ENCODE measurements at regions not wholly inside any gene's neighbourhood (a gene's known extent, or its start where the extent isn't known, plus 50 kb on each side); places are given as distances from the start of the nearest gene placed in this dataset.

GRCh38 chr3:185988080-185988815, 50.4 kb upstream of the TRA2B start:
- ATAC-seq (no peak), FAIRE-seq (no peak), DNase-seq (ENCODE audit: low spot score) (no peak)
- Histone ChIP-seq H3K4me2 (ENCODE audit: low read depth, low read length) (no peak overlapping the region), H3K27ac (ENCODE audit: extremely low read length, insufficient read depth, low read length) (no peak overlapping the region), H4K20me1 (ENCODE audit: insufficient read depth, low read length) (no peaks in the 10 kb centered on the region), H2AFZ (ENCODE audit: low read length) (no peak overlapping the region), H3K9me3 (ENCODE audit: low read length) (no peaks in the 10 kb centered on the region), H3K9ac (ENCODE audit: insufficient read depth, low read depth, low read length) (no peak overlapping the region), H3K27me3 (ENCODE audit: control insufficient read depth in 1 of 2, insufficient read depth in 2 of 2, low read length in 2 of 2) (peaks cover 0 to 11% of the 10 kb centered on the region in 2 experiments; a peak in 4 of 5 replicates), H3K79me2 (ENCODE audit: insufficient read depth, low read length) (no peaks in the 10 kb centered on the region), H3K4me3 (replicated peaks in 1 of 3; ENCODE audit: insufficient read depth in 1 of 3, low read depth in 2 of 3, low read length in 3 of 3) (no peak overlapping the region), H3K36me3 (replicated peaks in 1 of 2; ENCODE audit: control insufficient read depth in 1 of 2, insufficient read depth in 2 of 2, low read length in 2 of 2) (no peaks in the 10 kb centered on the region), H3K4me1 (ENCODE audit: insufficient read depth, low read length) (peaks cover 35% of the 10 kb centered on the region)
- POLR2A ChIA-PET, result interaction anchor here (0.6 kb wide), 1 partner anchor 1790 kb away, joined by 3 read pairs; no protein-coding TSS in a partner anchor
- intact Hi-C loops (cut with micrococcal nuclease; ENCODE audit: unreplicated experiment) (loop anchor here (10.0 kb wide), 1 partner anchor 107 kb away; no protein-coding TSS in a partner anchor), in situ Hi-C loops (cut with HindIII; ENCODE audit: extremely low pct_ligation_motif_present, low pct_unique_long_range_greater_than_20kb) (loop anchor here (25.0 kb wide), 1 partner anchor 824 kb away; the partner anchor contains the start of gene RFC4)
- 35% methylated on average over 3 of the region's 3 CpGs for WGBS (ENCODE audit: low lambda C conversion rate)
- BruUV-seq (replicated peaks), result no TSS peak
- CTCF ChIA-PET (ENCODE audit: low intra/inter-chr PET ratio, low total read pairs), result interaction anchor here (1.3 kb wide), 1 partner anchor 255 kb away, joined by 3 read pairs; no protein-coding TSS in a partner anchor
- TF ChIP-seq PHB2 (IDR thresholded peaks at IDR 0.05; ENCODE audit: partially characterized antibody) (no peak), ZNF75D (CRISPR knock-in tag; IDR thresholded peaks at IDR 0.05; ENCODE audit: borderline replicate concordance) (no peak), ATF3 (CRISPR knock-in tag; IDR thresholded peaks at IDR 0.05) (no peak), ZNF512B (CRISPR knock-in tag; IDR thresholded peaks at IDR 0.05; ENCODE audit: borderline replicate concordance) (no peak), RFX5 (IDR thresholded peaks at IDR 0.05; ENCODE audit: low read depth, low read length) (no peak), DMTF1 (CRISPR knock-in tag; IDR thresholded peaks at IDR 0.05) (no peak), ZNF629 (CRISPR knock-in tag; conservative IDR thresholded peaks at IDR 0.05) (peak; percentile 87), SP140L (CRISPR knock-in tag; IDR thresholded peaks at IDR 0.05; ENCODE audit: borderline replicate concordance) (no peak), KLF9 (CRISPR knock-in tag; IDR thresholded peaks at IDR 0.05; ENCODE audit: low read depth) (no peak), CHD4 (IDR thresholded peaks at IDR 0.05; ENCODE audit: borderline replicate concordance, low read length) (0 out of 2 replicates have a peak, but pooled peaks have one; percentile 22), UBTF (CRISPR knock-in tag; IDR thresholded peaks at IDR 0.05) (no peak), ZSCAN9 (CRISPR knock-in tag; IDR thresholded peaks at IDR 0.05; ENCODE audit: borderline replicate concordance) (no peak), MTF1 (CRISPR knock-in tag; IDR thresholded peaks at IDR 0.05) (no peak), ZNF749 (CRISPR knock-in tag; IDR thresholded peaks at IDR 0.05; ENCODE audit: borderline replicate concordance) (no peak)

Measured in HepG2 (cell line).